Superior temporal gyrus (tissue), 1 donor: ENCODE measurements at regions not wholly inside any gene's neighbourhood (a gene's known extent, or its start where the extent isn't known, plus 50 kb on each side); places are given as distances from the start of the nearest gene placed in this dataset.

Experiments used
- DNase-seq: peaks from one replicate; pipeline ENCODE4 v3.0.0-alpha.2; 2016; ENCODE audit errors: extremely low spot score

DNA sequence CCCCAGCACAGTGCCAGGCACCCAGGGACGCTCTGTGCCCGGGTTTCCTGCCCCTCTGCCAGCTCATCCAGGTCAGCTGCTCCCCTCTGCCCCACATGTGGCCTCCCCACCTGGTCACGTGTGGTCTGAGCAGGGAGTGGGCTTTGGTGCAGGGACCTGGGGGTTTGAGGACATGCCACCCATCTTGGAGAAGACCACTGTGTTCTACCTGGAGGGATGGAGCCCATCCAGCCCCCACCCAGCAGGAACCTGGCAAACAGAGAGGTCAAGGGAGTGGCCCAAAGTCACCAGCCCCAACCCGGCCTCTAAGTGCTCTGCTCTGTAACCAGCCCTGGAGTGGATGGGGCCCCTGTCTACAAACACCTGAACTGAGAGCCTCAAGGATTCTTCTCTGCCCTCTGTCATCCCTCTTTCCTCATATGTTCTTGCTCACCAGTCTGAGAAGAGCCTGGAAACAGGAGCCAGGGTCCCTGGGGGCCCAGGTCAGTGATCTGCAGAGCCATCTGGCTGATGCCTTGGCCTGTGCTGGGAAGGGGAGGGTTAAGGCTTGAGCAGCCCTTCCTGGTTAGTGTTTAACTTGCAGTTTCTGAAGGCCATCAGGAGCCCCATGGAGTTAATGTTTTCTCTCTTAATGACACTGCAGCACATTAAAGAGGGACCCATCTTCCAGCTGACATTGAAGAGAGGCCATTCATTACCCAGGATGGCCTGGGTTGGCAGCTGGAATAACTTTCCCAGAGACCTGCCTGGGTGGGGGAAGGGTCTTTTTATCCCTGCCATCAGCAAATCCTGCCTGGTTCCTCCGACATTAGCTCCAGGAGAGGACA lies 235.4 kb downstream of the PTPRU start:
- no peak for DNase-seq

DNA sequence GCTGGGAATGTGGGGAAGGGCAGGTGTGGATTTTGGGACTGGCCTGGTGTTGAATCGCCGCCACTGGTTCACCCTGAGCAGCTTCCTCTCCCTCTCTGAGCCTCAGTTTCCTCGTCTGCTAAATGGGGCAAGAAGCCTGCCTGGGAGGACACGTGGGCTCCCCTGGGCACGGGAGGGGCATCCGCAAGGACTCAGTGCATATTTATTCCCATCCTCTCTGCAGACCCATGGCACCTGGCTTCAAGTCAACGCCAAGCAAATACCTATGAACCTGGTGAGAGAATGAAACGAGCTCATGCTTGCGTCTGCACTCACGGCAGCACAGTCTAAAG lies 234.4 kb downstream of the PTPRU start:
- no peak for DNase-seq

DNA sequence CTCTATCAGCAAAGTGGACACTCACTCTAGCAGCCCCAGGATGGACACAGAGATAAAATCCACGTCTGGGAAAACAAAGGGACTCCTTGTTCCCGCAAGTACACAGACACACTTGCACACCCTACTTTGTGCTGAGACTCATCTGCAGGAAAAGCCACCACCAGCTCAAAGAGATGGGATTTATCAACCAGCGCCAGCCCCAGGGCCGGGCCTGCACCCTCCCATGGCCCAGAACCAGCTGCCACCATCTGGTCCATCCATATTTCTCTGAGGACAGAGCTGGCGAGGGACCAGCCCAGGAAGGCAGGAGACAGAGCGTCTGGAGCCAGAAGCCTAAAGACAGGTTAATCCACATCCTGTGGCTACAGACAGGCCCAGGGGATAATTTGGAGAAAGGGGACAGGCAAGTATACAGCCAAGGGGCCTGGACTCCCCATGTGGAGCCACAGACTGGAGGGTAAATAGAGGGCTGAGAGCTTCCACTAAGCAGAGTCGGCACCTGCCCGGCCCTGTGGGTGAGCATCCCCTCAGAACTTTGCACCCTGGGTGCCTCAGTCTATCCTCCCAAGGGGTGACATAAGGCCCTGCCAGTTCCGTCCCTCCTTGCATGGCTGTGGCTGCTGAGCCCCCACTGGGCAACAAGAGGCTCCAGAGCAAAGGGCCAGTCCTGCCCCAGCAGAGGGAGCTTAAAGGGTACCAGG lies 233.9 kb downstream of the PTPRU start:
- DNase-seq, result no peak

DNA sequence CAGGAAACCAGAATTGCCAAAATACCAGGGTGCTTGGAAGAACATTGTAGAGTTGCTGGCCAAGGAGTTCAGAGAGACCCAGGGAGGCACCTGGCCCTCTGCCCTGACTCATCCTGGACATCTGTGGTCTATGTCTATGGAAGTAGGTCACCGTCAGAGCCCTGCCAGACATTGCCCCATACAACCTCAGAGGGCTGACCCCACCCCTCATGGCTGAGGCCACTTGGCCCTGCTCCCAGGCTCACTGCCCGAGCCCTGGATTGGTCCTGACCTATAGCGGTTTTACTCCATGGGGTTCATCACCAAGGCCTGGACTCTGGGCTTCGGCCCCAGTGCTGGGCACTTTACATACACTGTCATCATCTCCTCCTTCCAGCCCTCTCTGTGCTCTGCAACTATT lies 233.1 kb downstream of the PTPRU start:
- DNase-seq, result no peak

DNA sequence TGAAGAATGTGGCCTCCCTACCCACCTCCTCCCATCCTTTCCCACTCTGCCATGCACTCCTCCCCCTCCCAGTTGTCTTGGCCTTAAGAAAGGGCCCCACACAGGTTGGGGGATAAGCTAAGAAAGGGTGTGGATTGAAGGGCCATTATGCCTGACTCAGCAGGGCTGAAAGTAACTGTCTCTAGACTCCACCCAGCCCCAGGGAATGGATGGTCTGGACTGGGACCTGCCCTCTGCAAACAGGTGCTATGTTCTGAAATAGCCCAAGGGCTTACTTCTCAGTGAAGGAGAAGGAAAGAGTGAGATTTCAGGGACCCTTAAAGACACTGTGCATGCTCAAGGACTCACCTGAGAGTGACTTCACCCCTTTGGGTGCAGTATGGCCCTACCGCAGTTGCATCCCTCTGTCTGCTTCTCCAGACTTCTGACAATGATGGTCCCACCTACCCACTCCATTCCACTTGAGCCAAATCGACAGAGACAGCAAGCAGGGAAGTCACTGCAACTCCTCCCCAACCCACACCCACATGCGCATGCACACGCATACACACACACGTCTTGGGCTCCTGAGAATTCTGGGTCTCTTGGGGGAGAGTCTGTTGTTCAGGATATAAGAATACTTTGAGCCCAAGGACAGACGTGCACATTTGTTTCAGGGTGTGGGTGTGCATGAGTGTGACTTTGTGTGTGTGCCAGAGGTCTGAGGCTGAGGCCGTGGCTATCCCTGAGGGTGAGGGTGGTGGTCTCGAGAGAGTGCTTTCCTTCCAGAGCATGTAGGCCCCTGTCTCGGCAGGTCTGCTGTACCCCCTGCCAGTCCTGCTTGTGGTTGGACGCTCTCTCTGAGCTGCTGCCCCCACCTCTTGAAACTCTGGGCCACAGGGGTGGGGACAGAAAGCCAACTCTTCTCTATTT lies 231.9 kb downstream of the PTPRU start:
- no peak for DNase-seq

DNA sequence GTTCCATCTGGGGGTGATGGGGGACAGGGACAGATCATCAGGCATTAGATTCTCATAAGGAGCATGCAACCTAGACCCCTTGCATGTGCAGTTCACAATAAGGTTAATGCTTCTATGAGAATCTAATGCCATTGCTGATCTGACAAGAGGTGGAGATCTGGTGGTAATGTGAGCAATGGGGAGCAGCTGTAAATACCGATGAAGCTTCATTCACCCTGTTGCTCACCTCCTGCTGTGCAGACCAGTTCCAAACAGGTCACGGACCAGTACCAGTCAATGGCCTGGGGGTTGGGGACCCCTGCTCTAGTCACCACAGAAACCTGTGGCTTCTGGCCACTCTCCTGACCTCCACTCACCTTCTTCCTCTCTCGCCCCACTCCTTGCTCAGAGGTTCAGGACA lies 229.9 kb downstream of the PTPRU start:
- no peak for DNase-seq

DNA sequence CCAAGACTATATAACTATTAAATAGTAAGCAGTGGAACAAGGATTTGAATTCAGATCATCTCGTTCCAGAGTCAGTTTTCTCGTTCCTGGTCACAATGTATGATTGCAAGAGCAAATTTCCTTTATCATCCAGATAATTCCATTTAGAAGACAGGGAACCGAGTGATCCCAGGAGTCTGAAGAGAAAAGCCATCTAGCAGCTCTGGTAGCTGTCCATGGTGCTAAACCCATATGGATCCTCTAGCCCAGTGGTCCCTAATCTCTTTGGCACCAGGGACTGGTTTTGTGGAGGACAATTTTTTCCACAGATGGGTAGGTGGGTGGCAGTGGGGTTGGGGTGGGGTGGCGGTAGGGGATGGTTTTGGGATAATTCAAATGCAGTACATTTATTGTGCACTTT lies 229.4 kb downstream of the PTPRU start:
- DNase-seq, result no peak

DNA sequence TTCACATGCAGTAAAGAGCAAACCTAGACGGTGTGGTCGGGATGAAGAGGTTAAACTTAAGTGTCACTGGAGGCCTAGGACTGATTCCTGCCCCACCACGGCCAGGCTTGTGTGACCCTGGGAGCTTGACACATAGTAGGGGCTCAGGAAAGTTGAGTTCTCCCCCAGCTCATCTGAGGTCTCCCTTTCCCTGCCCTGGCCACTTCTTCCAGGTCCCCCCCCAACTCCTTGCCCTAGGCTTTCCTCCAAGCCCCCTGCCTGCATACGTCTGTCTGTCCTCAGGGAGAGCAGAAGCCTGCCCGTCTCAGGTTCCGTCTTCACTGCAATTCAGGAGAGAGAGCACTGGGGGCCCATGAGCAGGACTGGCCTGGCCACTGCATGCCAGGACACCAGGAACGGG lies 225.8 kb downstream of the PTPRU start:
- DNase-seq, result no peak

DNA sequence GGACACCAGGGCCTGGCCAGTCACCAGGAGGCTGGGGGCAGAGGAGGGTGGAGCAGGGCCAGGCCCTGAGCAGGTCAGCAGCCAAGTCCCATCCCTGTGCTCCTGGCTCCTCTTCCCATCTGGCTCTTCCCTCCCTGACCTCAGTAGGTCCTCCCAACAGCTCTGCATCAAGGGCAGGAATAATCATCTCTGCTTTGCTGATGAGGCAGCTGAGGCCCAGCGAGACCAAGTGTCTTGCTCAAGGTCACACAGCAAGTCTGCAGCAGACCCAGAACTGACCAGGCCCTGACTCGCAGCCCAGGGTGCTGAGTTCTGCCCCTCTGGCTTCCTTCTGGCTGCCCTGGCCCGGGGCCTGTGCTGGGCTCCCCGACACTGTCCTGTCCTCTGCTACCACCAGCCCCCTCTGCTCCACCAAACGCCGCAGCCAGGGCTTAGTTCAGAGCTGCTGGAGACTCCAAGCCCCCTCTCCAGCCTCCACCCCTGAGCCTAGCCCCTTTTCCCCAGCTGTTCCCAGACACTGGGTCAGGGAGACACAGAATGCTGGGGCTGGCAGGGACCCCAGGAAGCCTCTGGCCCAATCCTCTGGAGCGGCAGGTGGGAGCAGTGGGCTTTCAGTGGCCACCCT lies 224.9 kb downstream of the PTPRU start:
- DNase-seq, result no peak

DNA sequence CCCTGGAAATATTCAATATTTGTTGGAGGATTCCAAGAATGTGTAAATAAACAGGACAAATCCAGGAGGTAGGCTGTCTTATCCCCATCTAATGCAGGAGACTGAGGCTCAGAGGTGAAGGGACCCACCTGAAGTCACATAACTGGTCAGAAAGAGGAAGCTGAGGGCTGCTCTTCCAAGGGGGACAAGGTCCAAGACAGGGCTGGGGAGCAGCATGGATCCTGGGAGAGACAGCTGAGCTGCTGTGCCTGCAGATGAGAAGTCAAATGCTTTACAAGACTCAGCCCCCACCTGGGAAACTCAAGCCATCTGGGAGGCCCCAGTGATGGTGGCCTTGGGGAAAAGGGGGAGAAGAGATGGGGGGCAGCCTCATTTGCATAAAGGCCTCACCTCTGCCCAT lies 224.4 kb downstream of the PTPRU start:
- DNase-seq, result no peak

DNA sequence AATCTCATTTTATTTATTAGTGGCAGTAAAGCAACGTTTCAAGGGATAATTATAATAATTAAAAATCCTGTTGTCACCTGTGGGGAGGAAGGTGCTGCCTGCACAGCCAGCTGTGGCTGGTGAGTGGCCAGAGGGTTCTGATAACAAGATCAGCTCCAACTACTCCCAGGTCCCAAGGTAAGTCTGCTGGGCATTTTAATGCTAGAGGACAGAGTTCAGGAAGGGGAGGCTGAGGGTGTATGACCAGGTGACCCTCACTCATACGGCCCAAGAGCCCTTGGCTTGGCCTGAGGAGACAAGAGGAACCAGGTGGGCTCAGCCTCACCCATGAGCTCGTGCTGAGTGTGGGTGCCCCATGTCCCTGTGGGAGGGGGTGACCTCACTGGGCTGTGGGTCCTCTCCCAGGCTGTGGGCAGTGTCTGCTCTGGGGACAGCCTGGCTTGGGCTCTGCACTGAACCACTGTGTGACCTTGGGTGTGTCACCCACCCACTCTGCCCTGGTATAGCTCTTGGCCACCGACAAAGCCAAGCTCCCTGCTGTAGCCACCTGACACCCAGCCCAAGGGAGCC lies 223.8 kb downstream of the PTPRU start:
- no peak for DNase-seq

DNA sequence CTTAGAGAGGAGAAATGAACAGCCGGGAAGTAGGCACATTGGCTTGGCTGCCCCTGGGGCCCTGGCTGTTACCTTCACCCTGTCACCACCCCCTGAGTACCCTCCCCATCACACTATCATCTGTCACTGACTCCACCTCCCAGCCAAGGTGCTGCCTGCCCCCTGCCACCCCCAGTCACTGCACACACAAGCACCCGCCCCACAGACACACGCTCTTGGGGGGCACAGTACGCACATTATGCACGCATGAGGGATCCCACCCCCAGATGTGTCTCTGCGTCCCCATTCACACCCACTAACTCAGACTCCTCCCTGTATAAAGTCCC lies 223.3 kb downstream of the PTPRU start:
- no peak for DNase-seq

DNA sequence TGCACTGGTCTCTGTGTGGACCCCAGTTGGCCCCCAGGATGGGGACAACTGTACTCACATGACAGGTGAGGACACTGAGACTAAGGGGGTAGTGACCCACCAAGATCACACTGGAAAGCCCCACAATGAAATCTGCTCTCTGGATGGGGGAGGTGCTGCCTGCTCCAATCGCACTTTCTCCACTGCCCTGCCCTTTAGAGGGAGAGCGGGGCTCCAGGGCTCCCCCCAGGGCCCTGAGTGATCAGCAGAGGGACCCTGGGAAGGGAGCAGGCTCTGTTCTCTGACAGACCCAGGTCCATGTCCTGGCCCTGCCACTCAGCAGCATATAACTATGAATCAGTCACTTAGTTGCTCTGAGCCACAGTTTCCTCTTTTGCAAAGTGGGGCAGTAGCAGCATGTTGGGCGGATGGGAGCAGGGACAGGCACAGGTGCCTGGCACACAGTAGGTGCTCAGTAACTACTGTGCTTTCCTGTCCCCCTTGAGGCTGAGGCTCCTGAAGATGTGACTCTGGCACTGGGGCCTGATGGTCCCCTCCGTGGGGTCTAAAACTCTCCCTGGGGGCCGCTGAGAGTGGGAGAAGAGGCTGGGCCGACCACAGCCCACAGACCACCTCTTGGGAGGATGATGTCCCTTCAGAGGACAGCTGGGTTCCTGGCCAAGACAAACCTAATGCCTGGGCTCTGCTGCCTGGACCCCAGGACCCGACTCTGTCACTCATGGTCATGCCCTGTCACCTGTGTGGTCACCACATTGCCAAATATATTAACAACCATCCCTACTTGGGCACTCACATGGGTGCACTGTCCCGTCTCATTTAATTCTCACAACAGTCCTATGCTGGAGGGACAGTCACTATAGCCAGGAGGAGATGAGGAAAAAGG lies 222.7 kb downstream of the PTPRU start:
- DNase-seq, result no peak

DNA sequence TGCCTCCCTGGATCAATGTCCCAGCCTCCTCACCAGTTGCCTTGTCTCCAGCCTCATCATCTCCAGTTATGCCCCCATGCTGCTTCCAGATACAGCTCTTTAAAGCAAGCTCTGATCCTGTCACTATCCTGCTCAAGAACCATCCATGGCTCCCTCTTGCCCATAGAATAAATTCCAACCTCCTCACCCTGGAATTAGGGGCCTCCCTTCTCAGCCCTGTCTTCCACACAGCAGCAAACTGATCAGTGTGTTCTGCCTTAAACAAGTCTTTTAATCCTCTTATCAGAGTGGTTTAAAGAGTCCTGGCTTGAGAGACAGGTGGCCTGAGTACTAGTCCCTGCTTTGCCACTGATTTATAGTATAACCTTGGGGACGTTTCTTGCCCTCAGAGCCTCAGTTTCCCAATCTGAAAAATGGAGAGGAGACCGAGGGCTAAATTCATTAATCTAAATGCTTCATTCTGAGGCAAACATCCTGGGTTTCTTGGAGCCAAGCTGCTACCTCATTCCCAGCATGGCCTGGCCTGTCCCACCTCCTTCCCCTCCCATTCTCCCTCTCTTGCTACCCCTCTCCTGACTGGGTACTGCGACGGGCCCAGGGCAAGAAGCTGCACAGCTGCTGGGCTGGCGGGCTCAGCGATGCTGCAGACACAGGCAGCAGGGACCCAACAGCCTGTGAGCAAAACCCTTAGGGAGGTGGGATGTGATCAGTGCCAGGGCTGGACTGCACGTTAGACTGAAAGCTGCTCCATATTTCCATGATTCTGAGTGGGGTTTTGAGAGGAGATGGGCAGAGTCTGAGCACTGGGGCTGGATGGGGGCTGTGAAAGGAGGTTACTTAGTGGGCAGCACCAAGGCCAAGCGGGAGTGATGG lies 221.4 kb downstream of the PTPRU start:
- no peak for DNase-seq

DNA sequence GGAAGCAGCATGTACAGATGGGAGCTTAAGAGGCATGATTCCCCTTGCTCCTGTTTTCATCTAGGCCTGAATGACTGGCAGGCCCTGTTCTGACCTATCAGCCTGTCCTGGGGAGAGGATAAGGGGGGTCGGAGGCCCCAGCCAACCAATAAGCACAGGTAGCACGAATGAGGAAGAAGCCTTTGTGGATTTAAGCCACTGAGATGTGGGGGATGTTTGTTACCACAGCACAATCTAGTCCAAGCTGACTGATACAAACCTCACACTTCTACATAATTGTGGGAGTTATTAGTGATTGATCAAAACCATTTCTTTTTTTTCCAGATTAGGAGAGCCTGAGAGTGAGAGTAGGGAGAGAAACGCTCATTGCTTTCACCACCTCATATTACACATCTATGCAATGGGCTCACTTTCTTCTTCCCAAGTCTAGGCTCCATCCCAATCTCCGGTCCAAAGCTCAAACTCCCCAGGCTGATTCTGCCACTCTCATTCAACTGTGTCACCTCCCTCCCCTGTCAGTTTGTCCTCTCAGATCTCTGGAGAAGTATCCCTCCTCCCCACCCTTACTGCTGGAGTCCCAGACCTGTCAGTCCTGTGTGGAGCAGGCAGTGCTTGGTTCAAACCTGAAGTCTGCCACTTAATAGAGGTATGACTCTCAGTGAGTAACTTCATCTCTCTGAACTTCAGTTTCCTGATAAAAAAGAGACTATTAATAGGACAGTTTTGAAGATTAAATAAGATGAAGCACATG lies 220.5 kb downstream of the PTPRU start:
- DNase-seq, result no peak

DNA sequence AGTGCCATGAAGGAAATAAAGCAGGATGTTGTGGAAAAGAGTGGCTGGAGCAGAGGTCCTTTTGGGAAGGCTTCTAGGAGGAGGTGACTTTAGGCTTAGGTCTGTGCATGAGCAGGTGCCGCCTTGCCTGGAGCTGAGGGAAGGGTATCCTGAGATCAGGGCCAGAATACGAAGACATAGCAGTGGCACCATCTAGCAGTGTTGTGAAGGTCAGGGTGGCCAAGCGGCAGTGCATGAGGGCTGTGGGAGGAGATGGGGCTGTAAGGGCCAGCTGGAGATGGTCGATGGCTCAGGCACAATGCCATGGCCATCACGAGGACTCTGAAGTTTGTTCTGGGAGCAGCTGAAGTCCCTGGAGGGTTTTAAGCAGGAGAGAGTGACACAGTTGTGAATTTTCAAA lies 219.5 kb downstream of the PTPRU start:
- no peak for DNase-seq

DNA sequence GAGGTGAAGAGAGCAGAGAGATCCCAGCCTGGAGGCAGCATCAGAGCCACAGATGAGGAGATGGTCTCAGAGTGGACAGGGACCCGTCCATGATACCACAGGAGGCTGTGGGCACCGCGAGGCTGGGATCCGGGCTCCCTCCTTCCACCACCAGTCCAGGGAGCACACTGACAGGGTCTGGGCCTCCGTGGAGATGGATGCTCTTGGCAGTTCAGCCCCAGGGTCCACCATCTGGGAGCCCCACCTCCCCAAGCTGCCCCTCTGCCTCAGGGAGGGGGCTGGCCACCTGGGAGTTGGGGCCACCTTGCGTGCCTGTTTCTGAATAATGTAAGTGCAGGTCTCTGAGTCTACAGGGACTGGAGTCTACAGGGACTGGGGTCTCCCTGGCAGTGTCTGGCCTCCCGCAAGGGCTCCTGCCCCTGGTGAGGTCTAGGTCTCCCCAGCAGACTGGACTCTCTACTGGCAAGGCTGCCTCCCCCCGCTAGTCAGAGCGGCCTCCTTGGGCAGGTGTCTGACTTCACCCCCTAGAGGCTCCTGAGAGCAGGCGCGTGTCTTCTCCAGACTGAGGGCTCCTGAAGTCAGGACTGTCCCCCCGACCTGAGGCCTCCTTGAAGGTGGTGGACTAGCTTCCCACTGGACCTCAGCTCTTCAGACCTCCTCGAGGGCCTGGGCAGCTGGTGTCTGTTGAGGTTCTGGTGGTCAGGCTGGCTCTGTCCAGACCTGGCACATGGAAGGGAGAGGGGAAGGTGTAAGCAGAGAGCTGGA lies 218.5 kb downstream of the PTPRU start:
- no peak for DNase-seq

DNA sequence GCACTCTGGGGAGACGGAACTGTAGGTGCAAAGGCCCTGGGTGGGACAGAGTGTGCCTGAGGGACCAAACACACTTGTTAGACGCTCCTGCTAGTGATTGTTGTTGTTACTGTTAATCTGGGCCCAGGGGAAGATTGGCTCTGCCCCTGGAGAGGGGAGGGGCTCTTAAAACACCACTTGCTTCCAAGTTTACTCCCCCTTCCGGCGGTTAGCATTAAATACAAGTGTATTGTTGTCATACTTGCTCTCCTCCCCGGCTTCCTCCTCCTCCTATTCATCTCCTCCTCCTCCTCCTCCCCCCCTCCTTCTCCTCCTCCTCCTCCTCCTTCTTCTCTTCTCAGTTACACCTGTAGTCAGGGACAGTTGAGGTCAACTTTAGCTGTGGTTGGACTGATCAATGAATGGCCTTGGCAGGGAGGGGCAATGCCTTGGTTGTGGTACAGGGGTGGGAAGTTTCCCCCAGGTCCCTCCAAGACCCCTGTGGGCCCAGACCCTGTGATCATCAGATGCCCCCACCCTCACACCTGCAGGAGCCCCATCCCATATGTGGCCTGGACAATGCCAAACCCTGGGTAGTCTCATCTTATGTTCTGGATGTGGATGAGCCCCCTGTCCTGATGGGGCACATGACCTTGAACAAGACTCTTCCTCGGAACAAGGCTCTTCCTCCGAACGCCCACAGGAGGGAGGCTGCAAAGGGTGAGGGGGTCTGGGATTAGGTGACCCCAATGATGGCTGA lies 217.3 kb downstream of the PTPRU start:
- no peak for DNase-seq
